ENCODE measurements at regions not wholly inside any gene's neighbourhood (a gene's known extent, or its start where the extent isn't known, plus 50 kb on each side); places are given as distances from the start of the nearest gene placed in this dataset.
"Not testable (repeated sequence)": the region's sequence is repeated elsewhere in the genome, so short reads cannot be mapped to it uniquely, and the experiment has no call there.

GRCh38 chr17:30579610-30580315 lies 102.6 kb downstream of the GOSR1 start:
- no peak for TF ChIP-seq CTCF (IDR thresholded peaks at IDR 0.05; ENCODE audit: low read depth, low read length, missing control alignments)
- H3K27me3 ChIP-seq (replicated peaks) = no peaks in the 10 kb centered on the region
- no peak overlapping the region for H3K4me3 ChIP-seq (ENCODE audit: low read depth, low read length)
- DNase-seq = no peak
- in situ Hi-C loops (cut with HindIII; ENCODE audit: low pct_ligation_motif_present, low sequenced_read_pairs) = no loop called here
- no peaks in the 10 kb centered on the region for H3K36me3 ChIP-seq (replicated peaks)
- no peak overlapping the region for H3K27ac ChIP-seq

GRCh38 chr17:30578015-30578717 lies 101.0 kb downstream of the GOSR1 start:
- in situ Hi-C loops (cut with HindIII; ENCODE audit: low pct_ligation_motif_present, low sequenced_read_pairs); H3K27ac ChIP-seq; H3K4me3 ChIP-seq (ENCODE audit: low read depth, low read length); H3K27me3 ChIP-seq (replicated peaks); DNase-seq; H3K36me3 ChIP-seq (replicated peaks): not testable (repeated sequence)

All from brain microvascular endothelial cell (primary cell).